ENCODE measurements at regions not wholly inside any gene's neighbourhood (a gene's known extent, or its start where the extent isn't known, plus 50 kb on each side); places are given as distances from the start of the nearest gene placed in this dataset.

- FAIRE-seq = no peak
- TF ChIP-seq CTCF (optimal IDR thresholded peaks at IDR 0.05 in 1 of 3, IDR thresholded peaks at IDR 0.05 in 1 of 3, conservative IDR thresholded peaks at IDR 0.05 in 1 of 3; ENCODE audit: extremely low read depth in 1 of 3, insufficient read depth in 2 of 3, low read length in 3 of 3) (no peak), EZH2 (IDR thresholded peaks at IDR 0.05; ENCODE audit: low read length) (no peak)
Observed at GRCh38 chr7:45434167-45434784, 139.9 kb upstream of the ADCY1 start.

GRCh38 chr7:45435131-45435530 is 139.0 kb upstream of the ADCY1 start:
- H3K9ac ChIP-seq (ENCODE audit: control insufficient read depth, extremely low read depth, insufficient read depth, low read length) = no peak overlapping the region
- H3K4me1 ChIP-seq (ENCODE audit: control insufficient read depth, extremely low read depth, insufficient read depth, low read length) = peaks cover 9% of the 10 kb centered on the region
- H3K4me2 ChIP-seq (ENCODE audit: control insufficient read depth, extremely low read depth, insufficient read depth, low read depth, low read length) = no peak overlapping the region
- H3K79me2 ChIP-seq (ENCODE audit: control insufficient read depth, insufficient read depth, low read length) = no peaks in the 10 kb centered on the region
- DNase-seq (ENCODE audit: low read depth, low spot score) (no peak), FAIRE-seq (no peak)
- TF ChIP-seq CTCF (optimal IDR thresholded peaks at IDR 0.05 in 1 of 3, IDR thresholded peaks at IDR 0.05 in 1 of 3, conservative IDR thresholded peaks at IDR 0.05 in 1 of 3; ENCODE audit: extremely low read depth in 1 of 3, insufficient read depth in 2 of 3, low read length in 3 of 3) = no peak
- no peak overlapping the region for H3K4me3 ChIP-seq (ENCODE audit: control insufficient read depth in 2 of 3, extremely low read depth in 1 of 3, insufficient read depth in 2 of 3, low read depth in 1 of 3, low read length in 3 of 3)
- no peaks in the 10 kb centered on the region for H3K9me3 ChIP-seq (ENCODE audit: control insufficient read depth, low read depth, low read length)
- no peaks in the 10 kb centered on the region for H3K9me1 ChIP-seq (ENCODE audit: control insufficient read depth, extremely low read depth, insufficient read depth, low read length)
- H3K36me3 ChIP-seq (ENCODE audit: control insufficient read depth in 2 of 2, extremely low read depth in 1 of 2, insufficient read depth in 2 of 2, low read length in 2 of 2) = no peaks in the 10 kb centered on the region
- no peak overlapping the region for H3K27ac ChIP-seq (ENCODE audit: control insufficient read depth, insufficient read depth, low read length)
- H2AFZ ChIP-seq (ENCODE audit: control insufficient read depth, low read length) = no peak overlapping the region
- peaks cover 19% of the 10 kb centered on the region for H3K27me3 ChIP-seq (ENCODE audit: control insufficient read depth, extremely low read depth, insufficient read depth, low read length)
- H4K20me1 ChIP-seq (ENCODE audit: control insufficient read depth, extremely low read depth, insufficient read depth, low read length) = no peaks in the 10 kb centered on the region
- dilution Hi-C loops (cut with MboI; ENCODE audit: extremely low pct_ligation_motif_present, low sequenced_read_pairs) = no loop called here

More at GRCh38 chr7:45434167-45434784, 139.9 kb upstream of the ADCY1 start:
- Histone ChIP-seq H3K4me2 (ENCODE audit: control insufficient read depth, extremely low read depth, insufficient read depth, low read depth, low read length) (no peak overlapping the region), H3K36me3 (ENCODE audit: control insufficient read depth in 2 of 2, extremely low read depth in 1 of 2, insufficient read depth in 2 of 2, low read length in 2 of 2) (no peaks in the 10 kb centered on the region), H3K27ac (ENCODE audit: control insufficient read depth, insufficient read depth, low read length) (no peak overlapping the region), H3K4me3 (ENCODE audit: control insufficient read depth in 2 of 3, extremely low read depth in 1 of 3, insufficient read depth in 2 of 3, low read depth in 1 of 3, low read length in 3 of 3) (no peak overlapping the region), H3K9me3 (ENCODE audit: control insufficient read depth, low read depth, low read length) (no peaks in the 10 kb centered on the region), H4K20me1 (ENCODE audit: control insufficient read depth, extremely low read depth, insufficient read depth, low read length) (no peaks in the 10 kb centered on the region), H3K9me1 (ENCODE audit: control insufficient read depth, extremely low read depth, insufficient read depth, low read length) (no peaks in the 10 kb centered on the region), H3K79me2 (ENCODE audit: control insufficient read depth, insufficient read depth, low read length) (no peaks in the 10 kb centered on the region), H3K4me1 (ENCODE audit: control insufficient read depth, extremely low read depth, insufficient read depth, low read length) (peaks cover 9% of the 10 kb centered on the region), H2AFZ (ENCODE audit: control insufficient read depth, low read length) (no peak overlapping the region), H3K9ac (ENCODE audit: control insufficient read depth, extremely low read depth, insufficient read depth, low read length) (no peak overlapping the region), H3K27me3 (ENCODE audit: control insufficient read depth, extremely low read depth, insufficient read depth, low read length) (peaks cover 22% of the 10 kb centered on the region)
- DNase-seq (ENCODE audit: low read depth, low spot score) = no peak
- dilution Hi-C loops (cut with MboI; ENCODE audit: extremely low pct_ligation_motif_present, low sequenced_read_pairs) = no loop called here

Measured in keratinocyte (primary cell).